Skin of body (tissue), 1 donor: ENCODE measurements at regions not wholly inside any gene's neighbourhood (a gene's known extent, or its start where the extent isn't known, plus 50 kb on each side); places are given as distances from the start of the nearest gene placed in this dataset. TPM values are rescaled to one million over a fixed set of nuclear protein-coding genes. Genes with fewer than 3 reads are reported as not detected.

Experiments
- small RNA-seq: library from RNA; depleted of rRNA; stranded (forward); fragments of <200 nt; gene quantifications from one replicate; pipeline ENCODE3, GENCODE V24; 2014; ENCODE audit warnings: low replicate concordance

Small RNA genes in the stretch of these regions (small RNA-seq; reads per million reads assigned to genes)
- not detected for gene AC007012.1
- gene MIR8065 = not detected
- gene RNU6-328P = not detected
- gene RNU6-457P = not detected
- gene RNU7-99P = not detected
- not detected for gene SNRPCP20
